ENCODE measurements at regions not wholly inside any gene's neighbourhood (a gene's known extent, or its start where the extent isn't known, plus 50 kb on each side); places are given as distances from the start of the nearest gene placed in this dataset.

DNA sequence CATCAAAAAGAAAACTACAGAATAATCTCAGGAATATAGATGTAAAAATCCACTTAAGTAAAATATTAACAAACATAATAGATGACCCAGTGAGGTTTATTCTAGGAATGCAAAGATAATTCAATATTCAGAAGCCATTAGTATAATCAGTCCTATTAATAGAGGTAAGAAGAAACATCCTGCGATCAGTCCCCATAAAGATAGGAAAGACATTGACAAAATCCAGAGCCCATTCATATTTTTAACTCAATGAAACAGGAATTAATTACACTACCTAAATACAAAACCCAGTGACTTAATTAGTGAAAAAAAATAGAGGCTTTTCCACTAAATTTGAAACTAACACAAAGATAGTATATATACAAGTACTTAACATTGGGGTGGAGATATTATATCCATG, 321.4 kb upstream of the INTU start:
- Histone ChIP-seq H3K4me3 (no peak overlapping the region), H3K9me3 (peaks cover 0 to 9% (median 2%) of the 10 kb centered on the region in 4 donors), H3K27me3 (no peaks in the 10 kb centered on the region), H3K36me3 (no peaks in the 10 kb centered on the region), H3K4me1 (no peaks in the 10 kb centered on the region), H3K27ac (no peak overlapping the region)
- DNase-seq, result no peak
- TF ChIP-seq EP300 (IDR thresholded peaks at IDR 0.05) (no peak), POLR2A (IDR thresholded peaks at IDR 0.05) (no peak), POLR2AphosphoS5 (IDR thresholded peaks at IDR 0.05) (no peak)
- TF ChIP-seq, protein P1, sequence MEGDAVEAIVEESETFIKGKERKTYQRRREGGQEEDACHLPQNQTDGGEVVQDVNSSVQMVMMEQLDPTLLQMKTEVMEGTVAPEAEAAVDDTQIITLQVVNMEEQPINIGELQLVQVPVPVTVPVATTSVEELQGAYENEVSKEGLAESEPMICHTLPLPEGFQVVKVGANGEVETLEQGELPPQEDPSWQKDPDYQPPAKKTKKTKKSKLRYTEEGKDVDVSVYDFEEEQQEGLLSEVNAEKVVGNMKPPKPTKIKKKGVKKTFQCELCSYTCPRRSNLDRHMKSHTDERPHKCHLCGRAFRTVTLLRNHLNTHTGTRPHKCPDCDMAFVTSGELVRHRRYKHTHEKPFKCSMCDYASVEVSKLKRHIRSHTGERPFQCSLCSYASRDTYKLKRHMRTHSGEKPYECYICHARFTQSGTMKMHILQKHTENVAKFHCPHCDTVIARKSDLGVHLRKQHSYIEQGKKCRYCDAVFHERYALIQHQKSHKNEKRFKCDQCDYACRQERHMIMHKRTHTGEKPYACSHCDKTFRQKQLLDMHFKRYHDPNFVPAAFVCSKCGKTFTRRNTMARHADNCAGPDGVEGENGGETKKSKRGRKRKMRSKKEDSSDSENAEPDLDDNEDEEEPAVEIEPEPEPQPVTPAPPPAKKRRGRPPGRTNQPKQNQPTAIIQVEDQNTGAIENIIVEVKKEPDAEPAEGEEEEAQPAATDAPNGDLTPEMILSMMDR (IDR thresholded peaks at IDR 0.05), result no peak
- WGBS, 2 donors, result 92 to 96% methylated on average over 1 of the region's 1 CpG
- intact Hi-C loops (cut with DNase I), result no loop called here

DNA sequence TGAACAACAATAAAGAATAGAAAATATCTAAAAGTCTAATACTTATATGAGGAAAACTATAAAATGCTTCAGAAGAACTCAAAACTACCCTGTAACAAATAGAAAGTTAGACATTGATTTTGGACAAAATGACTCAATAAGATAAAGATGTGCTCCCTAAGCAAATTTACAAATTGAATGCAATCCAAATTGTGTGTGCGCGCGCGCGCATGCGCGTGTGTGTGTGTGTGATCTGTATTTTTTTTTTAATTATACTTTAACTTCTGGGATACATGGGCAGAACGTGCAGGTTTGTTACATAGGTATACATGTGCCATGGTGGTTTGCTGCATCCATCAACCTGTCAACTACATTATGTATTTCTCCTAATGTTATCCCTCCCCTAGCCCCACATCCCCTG, 320.8 kb upstream of the INTU start:
- H3K27ac ChIP-seq, result no peak overlapping the region
- H3K36me3 ChIP-seq, result no peaks in the 10 kb centered on the region
- no peaks in the 10 kb centered on the region for H3K27me3 ChIP-seq
- H3K4me3 ChIP-seq, result no peak overlapping the region
- H3K4me1 ChIP-seq, result no peaks in the 10 kb centered on the region
- no peak for TF ChIP-seq EP300 (IDR thresholded peaks at IDR 0.05)
- TF ChIP-seq POLR2A (IDR thresholded peaks at IDR 0.05), result no peak
- TF ChIP-seq, protein P1 (IDR thresholded peaks at IDR 0.05), result no peak
- TF ChIP-seq POLR2AphosphoS5 (IDR thresholded peaks at IDR 0.05), result no peak
- intact Hi-C loops (cut with DNase I), result no loop called here
- WGBS, 2 donors, result 92 to 98% methylated on average over 8 of the region's 8 CpGs
- peaks cover 0 to 9% (median 2%) of the 10 kb centered on the region in 4 donors for H3K9me3 ChIP-seq
- no peak for DNase-seq

DNA sequence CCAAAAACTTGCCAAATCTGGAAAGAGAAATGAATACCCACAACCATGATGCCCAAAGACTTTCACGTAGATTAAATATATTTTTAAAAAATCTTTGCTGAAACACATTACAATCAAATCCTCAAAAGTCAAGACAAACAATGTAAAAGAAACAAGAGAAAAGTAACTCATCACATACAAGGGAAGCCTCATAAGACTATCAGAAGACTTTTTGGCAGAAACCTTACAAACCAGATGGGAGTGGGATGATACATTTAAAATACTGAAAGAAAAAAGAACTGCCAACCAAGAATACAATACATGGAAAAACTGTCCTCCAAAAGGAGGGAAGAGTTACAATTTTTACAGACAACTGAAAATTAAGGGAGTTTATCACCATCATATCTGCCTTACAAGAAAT, 319.0 kb upstream of the INTU start:
- no peaks in the 10 kb centered on the region for H3K36me3 ChIP-seq
- DNase-seq, result no peak
- H3K27me3 ChIP-seq, result no peaks in the 10 kb centered on the region
- H3K4me1 ChIP-seq, result no peaks in the 10 kb centered on the region
- TF ChIP-seq POLR2AphosphoS5 (IDR thresholded peaks at IDR 0.05), result no peak
- TF ChIP-seq EP300 (IDR thresholded peaks at IDR 0.05), result no peak
- TF ChIP-seq, protein P1 (IDR thresholded peaks at IDR 0.05), result no peak
- TF ChIP-seq POLR2A (IDR thresholded peaks at IDR 0.05), result no peak
- H3K9me3 ChIP-seq, result peaks cover 0 to 9% (median 2%) of the 10 kb centered on the region in 4 donors
- no peak overlapping the region for H3K27ac ChIP-seq
- 89 to 94% methylated on average over 1 of the region's 1 CpG for WGBS, 2 donors
- intact Hi-C loops (cut with DNase I), result no loop called here
- no peak overlapping the region for H3K4me3 ChIP-seq

DNA sequence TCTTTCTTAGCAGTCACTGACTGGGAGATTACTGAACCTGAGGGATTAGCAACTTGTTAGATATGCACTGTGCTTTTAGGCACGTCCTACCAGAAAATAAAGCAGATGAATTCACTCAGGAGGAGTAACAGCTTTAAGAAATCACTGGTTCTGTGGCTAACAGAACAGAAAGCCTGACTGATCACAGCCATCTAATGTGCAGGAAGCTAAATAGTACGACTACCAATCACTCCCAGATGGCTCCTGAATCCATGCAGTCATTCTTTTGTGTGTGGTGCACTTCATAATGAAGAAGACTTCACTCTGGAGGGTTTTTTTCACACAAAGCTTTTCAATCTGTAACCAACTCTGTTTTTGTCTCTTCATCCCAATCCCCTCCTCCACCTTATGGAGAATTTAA, 305.3 kb upstream of the INTU start:
- no peak overlapping the region for H3K4me3 ChIP-seq
- no peaks in the 10 kb centered on the region for H3K4me1 ChIP-seq
- H3K9me3 ChIP-seq, result peaks cover 0 to 13% (median 7%) of the 10 kb centered on the region in 4 donors
- WGBS, 2 donors, result 26 to 41% methylated on average over 2 of the region's 2 CpGs
- intact Hi-C loops (cut with DNase I), result no loop called here
- H3K27me3 ChIP-seq, result no peaks in the 10 kb centered on the region
- DNase-seq, result no peak
- H3K27ac ChIP-seq, result no peak overlapping the region
- no peaks in the 10 kb centered on the region for H3K36me3 ChIP-seq
- no peak for TF ChIP-seq POLR2AphosphoS5 (IDR thresholded peaks at IDR 0.05)
- TF ChIP-seq EP300 (IDR thresholded peaks at IDR 0.05), result no peak
- TF ChIP-seq, protein P1 (IDR thresholded peaks at IDR 0.05), result no peak
- no peak for TF ChIP-seq POLR2A (IDR thresholded peaks at IDR 0.05)

DNA sequence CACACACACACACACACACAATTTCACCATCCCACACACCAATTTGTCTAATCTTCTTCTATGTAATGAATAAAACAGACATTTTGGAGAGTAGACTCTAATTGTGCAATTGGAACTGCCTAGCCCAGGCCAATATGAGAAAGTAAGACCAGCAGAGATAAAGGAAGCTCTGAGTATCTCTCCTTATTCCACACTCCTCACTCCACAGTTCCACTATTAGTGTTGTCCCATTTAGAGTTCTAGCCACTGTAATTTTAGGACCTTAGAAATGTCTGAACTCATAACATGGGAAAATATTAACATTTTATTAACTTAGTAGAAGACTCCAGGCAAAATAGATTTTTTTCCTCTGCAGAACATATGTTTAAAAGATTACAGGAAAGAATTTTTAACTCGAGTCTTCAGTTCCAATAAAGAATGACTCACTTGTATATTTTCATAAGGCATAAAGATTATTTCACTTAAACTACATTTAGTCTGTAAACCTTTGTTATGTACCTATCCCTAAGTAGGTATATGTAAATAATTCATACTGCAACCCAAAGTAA, 297.6 kb upstream of the INTU start:
- Histone ChIP-seq H3K9me3 (peaks cover 0 to 3% (median 0%) of the 10 kb centered on the region in 4 donors), H3K4me3 (no peak overlapping the region), H3K27ac (no peak overlapping the region), H3K27me3 (no peaks in the 10 kb centered on the region), H3K36me3 (no peaks in the 10 kb centered on the region), H3K4me1 (no peaks in the 10 kb centered on the region)
- no peak for TF ChIP-seq POLR2A (IDR thresholded peaks at IDR 0.05)
- WGBS, 2 donors, result 50 to 57% methylated on average over 1 of the region's 1 CpG
- no peak for DNase-seq
- intact Hi-C loops (cut with DNase I), result no loop called here
